Colonic mucosa (tissue), 4 donors: ENCODE measurements at regions not wholly inside any gene's neighbourhood (a gene's known extent, or its start where the extent isn't known, plus 50 kb on each side); places are given as distances from the start of the nearest gene placed in this dataset.

Source experiments
- DNase-seq: peaks from one replicate; pipeline ENCODE4 v3.0.0-alpha.2; 2020
- H3K27ac ChIP-seq: fragments of 200-600 bp; one replicate; pipeline ENCODE4 v1.8.0; 2021
- H3K27me3 ChIP-seq: fragments of 200-600 bp; one replicate; pipeline ENCODE4 v1.8.0; 2021
- H3K36me3 ChIP-seq: fragments of 200-600 bp; one replicate; pipeline ENCODE4 v1.8.0; 2021
- H3K4me1 ChIP-seq: fragments of 200-600 bp; one replicate; pipeline ENCODE4 v1.8.0; 2021; ENCODE audit warnings: mild to moderate bottlenecking
- H3K4me3 ChIP-seq: fragments of 200-600 bp; one replicate; pipeline ENCODE4 v1.8.0; 2021
- H3K9ac ChIP-seq, 2 donors: one replicate each; pipeline ENCODE4 v1.7.0; 2013; ENCODE audit warnings: control low read depth in 2 of 2, low read depth in 2 of 2, low read length in 2 of 2
- H3K9me3 ChIP-seq: fragments of 200-600 bp; one replicate; pipeline ENCODE4 v1.8.0; 2021
- CTCF ChIP-seq: fragments of 200-600 bp; IDR thresholded peaks from one replicate; pipeline ENCODE4 v1.8.0; 2022; ENCODE audit warnings: antibody characterized with exemption, mild to moderate bottlenecking
- intact Hi-C: fragments of 100-400 bp; cut with DNase I; formaldehyde crosslinking; loops from one replicate; pipeline ENCODE4 v1.14.1; 2022
- donor health status: healthy.
- donor health status: DM: no; HTN: no; CAD: no.
- donor health status: DM: no; HTN: no; CAD: no.

GRCh38 chr6:138550346-138550767, 51.1 kb upstream of the NHSL1 start:
- no peak overlapping the region for H3K4me3 ChIP-seq
- no peaks in the 10 kb centered on the region for H3K27me3 ChIP-seq
- no peaks in the 10 kb centered on the region for H3K36me3 ChIP-seq
- H3K9ac ChIP-seq: no peak overlapping the region
- H3K4me1 ChIP-seq: no peaks in the 10 kb centered on the region
- TF ChIP-seq CTCF: no peak
- intact Hi-C loops: no loop called here
- DNase-seq: peak; percentile 72
- no peaks in the 10 kb centered on the region for H3K9me3 ChIP-seq
- H3K27ac ChIP-seq: peak overlapping the region; percentile 34

GRCh38 chr6:138554146-138554545, 54.9 kb upstream of the NHSL1 start:
- DNase-seq: no peak
- Histone ChIP-seq H3K36me3 (no peaks in the 10 kb centered on the region), H3K4me3 (no peak overlapping the region), H3K27ac (no peak overlapping the region), H3K9me3 (no peaks in the 10 kb centered on the region), H3K4me1 (no peaks in the 10 kb centered on the region), H3K27me3 (no peaks in the 10 kb centered on the region), H3K9ac (no peak overlapping the region)
- no peak for TF ChIP-seq CTCF
- intact Hi-C loops: no loop called here

- intact Hi-C loops: no loop called here
- TF ChIP-seq CTCF: no peak
- no peak overlapping the region for H3K27ac ChIP-seq
- no peak overlapping the region for H3K4me3 ChIP-seq
- no peaks in the 10 kb centered on the region for H3K4me1 ChIP-seq
- no peaks in the 10 kb centered on the region for H3K9me3 ChIP-seq
- H3K27me3 ChIP-seq: no peaks in the 10 kb centered on the region
- H3K9ac ChIP-seq: no peak overlapping the region
- DNase-seq: no peak
- no peaks in the 10 kb centered on the region for H3K36me3 ChIP-seq
Observed at GRCh38 chr6:138555421-138555988, 56.2 kb upstream of the NHSL1 start.

- intact Hi-C loops: no loop called here
- no peak for DNase-seq
- H3K27me3 ChIP-seq: no peaks in the 10 kb centered on the region
- H3K4me1 ChIP-seq: no peaks in the 10 kb centered on the region
- H3K27ac ChIP-seq: no peak overlapping the region
- TF ChIP-seq CTCF: no peak
- H3K36me3 ChIP-seq: no peaks in the 10 kb centered on the region
- H3K9me3 ChIP-seq: no peaks in the 10 kb centered on the region
- H3K9ac ChIP-seq: no peak overlapping the region
- H3K4me3 ChIP-seq: no peak overlapping the region
Observed at GRCh38 chr6:138557147-138557546, 57.9 kb upstream of the NHSL1 start.

- intact Hi-C loops: no loop called here
- Histone ChIP-seq H3K4me3 (no peak overlapping the region), H3K36me3 (no peaks in the 10 kb centered on the region), H3K27me3 (no peaks in the 10 kb centered on the region), H3K4me1 (no peaks in the 10 kb centered on the region), H3K27ac (no peak overlapping the region), H3K9ac (no peak overlapping the region), H3K9me3 (no peaks in the 10 kb centered on the region)
- no peak for TF ChIP-seq CTCF
- no peak for DNase-seq
Observed at GRCh38 chr6:138559143-138559542, 59.8 kb upstream of the NHSL1 start.
